H1 (cell line): ENCODE measurements at regions not wholly inside any gene's neighbourhood (a gene's known extent, or its start where the extent isn't known, plus 50 kb on each side); places are given as distances from the start of the nearest gene placed in this dataset.

ENCODE experiments used
- BRCA1 ChIP-seq: IDR thresholded peaks from 2 replicates; pipeline ENCODE4 v1.6.1; 2012; ENCODE audit warnings: low read depth, low read length, improper control_type of control experiment
- CBX5 ChIP-seq: fragments of 300-800, 300-1000 bp; sonication (generic); IDR thresholded peaks from 2 replicates; pipeline ENCODE4 v1.7.1; 2016; ENCODE audit warnings: antibody characterized with exemption, low read length, low read depth
- EP300 ChIP-seq, 2 experiments: IDR thresholded peaks; 1 replicate in 1 of 2; 2 replicates in 1 of 2; pipeline ENCODE4 v1.6.1; 2011 to 2012; ENCODE audit warnings: low read depth in 2 of 2, low read length in 2 of 2, mild to moderate bottlenecking in 2 of 2, borderline replicate concordance in 1 of 2, inconsistent platforms in 1 of 2, moderate library complexity in 1 of 2
- GABPA ChIP-seq: IDR thresholded peaks from 2 replicates; pipeline ENCODE4 v1.6.1; 2011; ENCODE audit warnings: mild to moderate bottlenecking, low read length, moderate library complexity, borderline replicate concordance; ENCODE audit not compliant: insufficient read depth
- ZNF274 ChIP-seq: IDR thresholded peaks from 2 replicates; pipeline ENCODE4 v1.7.0; 2012; ENCODE audit warnings: low read length, borderline replicate concordance; ENCODE audit errors: extremely low read depth
- TF ChIP-seq, protein P1 (sequence below): IDR thresholded peaks from 2 replicates; pipeline ENCODE4 v1.6.1; 2011; ENCODE audit warnings: low read length, improper control_type of control experiment

DNA sequence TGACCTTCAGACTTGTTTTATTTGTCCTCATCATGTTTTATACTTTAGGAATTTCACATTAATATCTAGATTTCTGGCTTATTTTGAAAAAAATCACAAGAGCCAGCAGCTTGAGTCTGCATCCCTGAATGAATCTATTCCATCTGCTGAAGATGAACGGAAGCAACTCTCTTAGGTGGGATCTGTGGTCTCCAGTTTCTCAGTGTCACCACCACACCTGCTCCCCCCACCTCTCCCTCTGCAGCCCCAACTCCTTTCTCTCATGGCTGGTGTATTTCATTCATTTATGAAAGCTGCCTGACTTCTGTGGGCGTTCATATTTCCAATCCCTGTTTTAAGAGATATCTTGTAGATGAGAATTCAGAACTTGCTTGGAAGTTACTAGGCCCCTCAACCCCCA is 102.1 kb upstream of the AGBL1 start (continued):
- no peak for TF ChIP-seq GABPA
- TF ChIP-seq BRCA1, result no peak
- TF ChIP-seq ZNF274, result no peak
- TF ChIP-seq CBX5, result no peak
- no peak for TF ChIP-seq EP300 (IDR thresholded peaks at IDR 0.05; ENCODE audit: borderline replicate concordance in 1 of 2, low read depth in 2 of 2, low read length in 2 of 2)
- TF ChIP-seq, protein P1, sequence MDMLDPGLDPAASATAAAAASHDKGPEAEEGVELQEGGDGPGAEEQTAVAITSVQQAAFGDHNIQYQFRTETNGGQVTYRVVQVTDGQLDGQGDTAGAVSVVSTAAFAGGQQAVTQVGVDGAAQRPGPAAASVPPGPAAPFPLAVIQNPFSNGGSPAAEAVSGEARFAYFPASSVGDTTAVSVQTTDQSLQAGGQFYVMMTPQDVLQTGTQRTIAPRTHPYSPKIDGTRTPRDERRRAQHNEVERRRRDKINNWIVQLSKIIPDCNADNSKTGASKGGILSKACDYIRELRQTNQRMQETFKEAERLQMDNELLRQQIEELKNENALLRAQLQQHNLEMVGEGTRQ, result no peak
